ENCODE measurements at regions not wholly inside any gene's neighbourhood (a gene's known extent, or its start where the extent isn't known, plus 50 kb on each side); places are given as distances from the start of the nearest gene placed in this dataset.

- TF ChIP-seq POLR2A (IDR thresholded peaks at IDR 0.05; ENCODE audit: low read depth, low read length) = no peak
- TF ChIP-seq POLR2AphosphoS5 (IDR thresholded peaks at IDR 0.05; ENCODE audit: low read depth, low read length) = no peak
Observed at GRCh38 chr15:70479056-70479455, 284.3 kb downstream of the UACA start.

Data from GM12891 (cell line).